Ovary (tissue), 3 donors: ENCODE measurements at regions not wholly inside any gene's neighbourhood (a gene's known extent, or its start where the extent isn't known, plus 50 kb on each side); places are given as distances from the start of the nearest gene placed in this dataset.

ENCODE experiments used
- POLR2A ChIP-seq: fragments of 450-650 bp; IDR thresholded peaks from one replicate; pipeline ENCODE4 v1.6.1; 2017; ENCODE audit warnings: antibody characterized with exemption, mild to moderate bottlenecking, moderate library complexity
- TF ChIP-seq, protein P1 (sequence below), 3 donors: fragments of 450-650 bp in 2 of 3; fragments of 200-600 bp in 1 of 3; IDR thresholded peaks; one replicate each; pipeline versions ENCODE4 v1.5.1 to v1.8.0; 2016 to 2022; ENCODE audit warnings: antibody characterized with exemption in 3 of 3, mild to moderate bottlenecking in 1 of 3
- donor health status: DM: no; HTN: no; CAD: no.

DNA sequence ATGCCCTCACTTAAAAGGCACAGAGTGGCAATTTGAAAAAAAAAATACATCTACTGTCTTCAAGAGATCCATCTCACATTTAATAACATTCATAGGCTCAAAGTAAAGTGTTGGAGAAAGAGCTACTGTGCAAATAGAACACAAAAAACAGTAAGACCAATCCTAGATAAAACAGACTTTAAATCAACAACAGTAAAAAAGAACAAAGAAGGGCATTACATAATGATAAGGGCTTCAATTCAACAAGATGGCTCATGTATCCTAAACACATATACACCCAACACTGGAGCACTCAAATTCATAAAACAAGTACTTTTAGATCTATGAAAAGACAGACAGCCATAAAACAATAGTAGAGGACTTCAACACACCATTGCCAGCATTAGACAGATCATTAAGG lies 93.6 kb upstream of the PCED1B start:
- TF ChIP-seq, protein P1, sequence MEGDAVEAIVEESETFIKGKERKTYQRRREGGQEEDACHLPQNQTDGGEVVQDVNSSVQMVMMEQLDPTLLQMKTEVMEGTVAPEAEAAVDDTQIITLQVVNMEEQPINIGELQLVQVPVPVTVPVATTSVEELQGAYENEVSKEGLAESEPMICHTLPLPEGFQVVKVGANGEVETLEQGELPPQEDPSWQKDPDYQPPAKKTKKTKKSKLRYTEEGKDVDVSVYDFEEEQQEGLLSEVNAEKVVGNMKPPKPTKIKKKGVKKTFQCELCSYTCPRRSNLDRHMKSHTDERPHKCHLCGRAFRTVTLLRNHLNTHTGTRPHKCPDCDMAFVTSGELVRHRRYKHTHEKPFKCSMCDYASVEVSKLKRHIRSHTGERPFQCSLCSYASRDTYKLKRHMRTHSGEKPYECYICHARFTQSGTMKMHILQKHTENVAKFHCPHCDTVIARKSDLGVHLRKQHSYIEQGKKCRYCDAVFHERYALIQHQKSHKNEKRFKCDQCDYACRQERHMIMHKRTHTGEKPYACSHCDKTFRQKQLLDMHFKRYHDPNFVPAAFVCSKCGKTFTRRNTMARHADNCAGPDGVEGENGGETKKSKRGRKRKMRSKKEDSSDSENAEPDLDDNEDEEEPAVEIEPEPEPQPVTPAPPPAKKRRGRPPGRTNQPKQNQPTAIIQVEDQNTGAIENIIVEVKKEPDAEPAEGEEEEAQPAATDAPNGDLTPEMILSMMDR (IDR thresholded peaks at IDR 0.05) = no peak
- no peak for TF ChIP-seq POLR2A
